Nephron progenitor cell (in vitro differentiated cells): ENCODE measurements at regions not wholly inside any gene's neighbourhood (a gene's known extent, or its start where the extent isn't known, plus 50 kb on each side); places are given as distances from the start of the nearest gene placed in this dataset.
"Not testable (repeated sequence)": the region's sequence is repeated elsewhere in the genome, so short reads cannot be mapped to it uniquely, and the experiment has no call there.

Experiments used
- DNase-seq: peaks from one replicate; pipeline ENCODE4 v3.0.0; 2021
- H3K27ac Mint-ChIP-seq: 2 replicates; pipeline ENCODE4 v1.8.0; 2021; ENCODE audit warnings: mild to moderate bottlenecking, moderate library complexity, mixed read lengths
- H3K27me3 Mint-ChIP-seq: 2 replicates; pipeline ENCODE4 v1.8.0; 2021; ENCODE audit warnings: mild to moderate bottlenecking, low read depth, mixed read lengths; ENCODE audit not compliant: poor library complexity
- H3K36me3 Mint-ChIP-seq: 2 replicates; pipeline ENCODE4 v1.8.0; 2021; ENCODE audit warnings: low read depth, mixed read lengths
- H3K4me1 Mint-ChIP-seq: 2 replicates; pipeline ENCODE4 v1.8.0; 2021; ENCODE audit warnings: mixed read lengths
- H3K4me3 Mint-ChIP-seq: 2 replicates; pipeline ENCODE4 v1.8.0; 2021; ENCODE audit warnings: mild to moderate bottlenecking, moderate library complexity, mixed read lengths
- H3K9me3 Mint-ChIP-seq: 2 replicates; pipeline ENCODE4 v1.8.0; 2021; ENCODE audit warnings: mild to moderate bottlenecking, moderate library complexity, mixed read lengths
- TF ChIP-seq, protein P1 (sequence below): fragments of 200-600 bp; sonication (generic); IDR thresholded peaks from 2 replicates; pipeline ENCODE4 v1.5.0; 2021; ENCODE audit warnings: antibody characterized with exemption

- Mint-ChIP-seq H3K4me3 (no peak overlapping the region), H3K9me3 (no peaks in the 10 kb centered on the region), H3K4me1 (peaks cover 54% of the 10 kb centered on the region), H3K27ac (no peak overlapping the region), H3K36me3 (no peaks in the 10 kb centered on the region), H3K27me3 (peaks cover 15% of the 10 kb centered on the region)
- DNase-seq: no peak
- TF ChIP-seq, protein P1, sequence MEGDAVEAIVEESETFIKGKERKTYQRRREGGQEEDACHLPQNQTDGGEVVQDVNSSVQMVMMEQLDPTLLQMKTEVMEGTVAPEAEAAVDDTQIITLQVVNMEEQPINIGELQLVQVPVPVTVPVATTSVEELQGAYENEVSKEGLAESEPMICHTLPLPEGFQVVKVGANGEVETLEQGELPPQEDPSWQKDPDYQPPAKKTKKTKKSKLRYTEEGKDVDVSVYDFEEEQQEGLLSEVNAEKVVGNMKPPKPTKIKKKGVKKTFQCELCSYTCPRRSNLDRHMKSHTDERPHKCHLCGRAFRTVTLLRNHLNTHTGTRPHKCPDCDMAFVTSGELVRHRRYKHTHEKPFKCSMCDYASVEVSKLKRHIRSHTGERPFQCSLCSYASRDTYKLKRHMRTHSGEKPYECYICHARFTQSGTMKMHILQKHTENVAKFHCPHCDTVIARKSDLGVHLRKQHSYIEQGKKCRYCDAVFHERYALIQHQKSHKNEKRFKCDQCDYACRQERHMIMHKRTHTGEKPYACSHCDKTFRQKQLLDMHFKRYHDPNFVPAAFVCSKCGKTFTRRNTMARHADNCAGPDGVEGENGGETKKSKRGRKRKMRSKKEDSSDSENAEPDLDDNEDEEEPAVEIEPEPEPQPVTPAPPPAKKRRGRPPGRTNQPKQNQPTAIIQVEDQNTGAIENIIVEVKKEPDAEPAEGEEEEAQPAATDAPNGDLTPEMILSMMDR: no peak
These were observed 216.8 kb downstream of the RPLP1 start for GRCh38 chr15:69669446-69669845.

- H3K36me3 Mint-ChIP-seq: no peaks in the 10 kb centered on the region
- no peak overlapping the region for H3K27ac Mint-ChIP-seq
- H3K9me3 Mint-ChIP-seq: no peaks in the 10 kb centered on the region
- TF ChIP-seq, protein P1: no peak
- peaks cover 15% of the 10 kb centered on the region for H3K27me3 Mint-ChIP-seq
- DNase-seq: no peak
- no peak overlapping the region for H3K4me3 Mint-ChIP-seq
- peaks cover 28% of the 10 kb centered on the region for H3K4me1 Mint-ChIP-seq
These were observed 220.8 kb downstream of the RPLP1 start for GRCh38 chr15:69673291-69673881.

- H3K27ac Mint-ChIP-seq: no peak overlapping the region
- H3K4me1 Mint-ChIP-seq: peaks cover 19% of the 10 kb centered on the region
- H3K4me3 Mint-ChIP-seq: no peak overlapping the region
- DNase-seq: no peak
- H3K9me3 Mint-ChIP-seq: no peaks in the 10 kb centered on the region
- H3K27me3 Mint-ChIP-seq: peaks cover 17% of the 10 kb centered on the region
- TF ChIP-seq, protein P1: no peak
- H3K36me3 Mint-ChIP-seq: no peaks in the 10 kb centered on the region
These were observed 223.1 kb downstream of the RPLP1 start for GRCh38 chr15:69675731-69676130.

DNA sequence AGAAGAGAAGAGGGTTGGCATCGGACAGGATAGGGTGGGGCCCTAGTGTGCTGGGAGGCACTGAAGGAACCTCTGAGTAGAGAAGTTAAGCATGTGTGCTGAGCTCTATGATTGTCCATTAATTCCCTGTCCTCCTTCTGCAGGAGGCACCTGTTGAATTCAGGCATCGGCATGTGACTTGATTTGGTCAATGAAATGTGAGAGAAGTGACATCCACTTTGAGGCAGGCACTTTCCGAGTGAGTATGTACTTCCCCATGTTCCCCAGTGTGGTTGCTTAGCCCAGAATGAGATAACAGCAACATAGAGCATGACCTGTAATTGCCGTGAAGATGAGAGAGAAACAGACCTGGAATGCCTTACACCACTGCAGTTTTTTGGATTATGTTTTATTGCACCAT is 224.8 kb downstream of the RPLP1 start:
- Mint-ChIP-seq H3K9me3 (peaks cover 10% of the 10 kb centered on the region), H3K27ac (no peak overlapping the region), H3K4me3 (no peak overlapping the region), H3K27me3 (peaks cover 19% of the 10 kb centered on the region), H3K36me3 (no peaks in the 10 kb centered on the region), H3K4me1 (peaks cover 13% of the 10 kb centered on the region)
- DNase-seq: no peak
- TF ChIP-seq, protein P1: no peak

DNA sequence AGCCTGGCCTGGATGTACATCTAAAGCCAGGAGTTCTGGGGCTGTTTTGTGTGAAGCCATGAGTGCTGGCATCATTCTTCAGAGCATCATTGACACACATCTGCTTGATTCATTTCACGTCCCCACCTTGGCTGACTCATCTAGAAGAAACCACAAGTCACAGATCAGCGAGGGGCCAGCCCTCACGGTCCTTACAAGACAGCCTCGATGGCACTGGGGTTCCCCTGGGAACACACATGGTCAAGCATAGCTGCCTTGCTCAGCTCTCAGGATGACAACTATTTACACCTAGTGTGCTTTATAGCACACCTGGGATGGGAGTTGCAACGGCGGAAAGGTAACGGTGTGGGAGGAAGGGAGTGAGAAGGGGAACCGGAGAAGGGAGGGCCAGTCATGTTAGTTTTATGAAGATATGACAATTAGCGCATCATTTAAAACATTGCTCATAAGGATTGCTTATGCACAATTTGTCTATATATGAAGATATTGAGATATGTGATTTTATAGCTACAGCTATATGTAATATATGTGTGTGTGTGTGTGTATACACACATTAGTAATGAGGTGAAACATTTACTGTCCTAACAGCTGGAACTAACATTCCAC is 227.1 kb downstream of the RPLP1 start:
- TF ChIP-seq, protein P1: no peak
- DNase-seq: no peak
- H3K27ac Mint-ChIP-seq: peak overlapping the region; percentile 43
- peaks cover 20% of the 10 kb centered on the region for H3K9me3 Mint-ChIP-seq
- peaks cover 19% of the 10 kb centered on the region for H3K27me3 Mint-ChIP-seq
- H3K4me1 Mint-ChIP-seq: no peaks in the 10 kb centered on the region
- no peak overlapping the region for H3K4me3 Mint-ChIP-seq
- H3K36me3 Mint-ChIP-seq: peaks cover 5% of the 10 kb centered on the region

DNA sequence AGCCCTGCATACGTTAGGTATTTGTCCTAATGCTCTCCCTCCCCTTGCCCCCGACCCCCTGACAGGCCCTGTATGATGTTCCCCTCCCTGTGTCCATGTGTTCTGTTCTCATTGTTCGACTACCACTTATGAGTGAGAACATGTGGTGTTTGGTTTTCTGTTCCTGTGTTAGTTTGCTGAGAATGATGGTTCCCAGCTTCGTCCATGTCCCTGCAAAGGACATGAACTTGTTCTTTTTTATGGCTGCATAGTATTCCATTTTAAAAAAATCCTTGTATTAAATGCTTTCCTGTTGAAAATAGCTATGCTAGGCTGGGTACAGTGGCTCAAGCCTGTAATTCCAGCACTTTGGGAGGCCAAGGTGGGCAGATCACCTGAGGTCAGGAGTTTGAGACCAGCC is 232.2 kb downstream of the RPLP1 start:
- H3K27me3 Mint-ChIP-seq: peaks cover 19% of the 10 kb centered on the region
- H3K36me3 Mint-ChIP-seq: peaks cover 13% of the 10 kb centered on the region
- H3K4me1 Mint-ChIP-seq, H3K4me3 Mint-ChIP-seq, H3K27ac Mint-ChIP-seq, DNase-seq: not testable (repeated sequence)
- H3K9me3 Mint-ChIP-seq: peaks cover 43% of the 10 kb centered on the region
